HepG2 (cell line): ENCODE measurements at regions not wholly inside any gene's neighbourhood (a gene's known extent, or its start where the extent isn't known, plus 50 kb on each side); places are given as distances from the start of the nearest gene placed in this dataset.

Experiments used
- ATAC-seq: fragments of 200-7000 bp; cut with Tn5 transposase; 3 replicates; pipeline ENCODE4 v1.9.1; 2020; ENCODE audit warnings: mild to moderate bottlenecking, moderate library complexity
- BruUV-seq: library from RNA; stranded (reverse); fragments of 400-500 nt; replicated peaks from 2 replicates; lab custom pipeline; 2021; lab: Mats Ljungman, UMichigan
- CTCF ChIA-PET: fragments of 300-600 bp; formaldehyde crosslinking; extraction: SDS; loops from one replicate; lab custom pipeline; 2021; ENCODE audit warnings: low total read pairs, inconsistent platforms, low intra/inter-chr PET ratio; lab: Yijun Ruan, JAX
- POLR2A ChIA-PET: fragments of 350-600 bp; sonication (Branson Sonifier 250); formaldehyde crosslinking; loops from one replicate; lab custom pipeline; 2020; ENCODE audit warnings: antibody characterized with exemption, inconsistent platforms; lab: Yijun Ruan, JAX
- DNase-seq: peaks from one replicate; pipeline ENCODE4 v3.0.0-alpha.2; 2015; ENCODE audit warnings: low spot score
- FAIRE-seq: peaks from 3 replicates; lab custom pipeline; 2011; peaks lifted over from hg19 to GRCh38; lab: Jason Lieb, UNC
- H2AFZ ChIP-seq: one replicate; pipeline ENCODE4 v1.6.1; 2011; ENCODE audit warnings: low read length, inconsistent platforms
- H3K27ac ChIP-seq: fragments of 300-600 bp; 3 replicates; pipeline ENCODE4 v1.8.0; 2011; ENCODE audit warnings: mixed run types, mild to moderate bottlenecking, mixed read lengths, low read length, inconsistent platforms; ENCODE audit not compliant: insufficient read depth; ENCODE audit errors: extremely low read length
- H3K27me3 ChIP-seq, 2 experiments: fragments of 200-600 bp in 1 of 2; 2 replicates in 1 of 2; 3 replicates in 1 of 2; pipeline versions ENCODE4 v1.6.0 to v1.8.0; 2011; ENCODE audit warnings: low read length in 2 of 2, mild to moderate bottlenecking in 2 of 2, moderate library complexity in 2 of 2, inconsistent platforms in 1 of 2; ENCODE audit not compliant: insufficient read depth in 2 of 2, control insufficient read depth in 1 of 2
- H3K36me3 ChIP-seq, 2 experiments: fragments of 200-600 bp in 1 of 2; replicated peaks in 1 of 2; 2 replicates in 1 of 2; 3 replicates in 1 of 2; pipeline versions ENCODE4 v1.5.1 to v1.8.0; 2011; ENCODE audit warnings: low read length in 2 of 2, inconsistent platforms in 1 of 2; ENCODE audit not compliant: insufficient read depth in 2 of 2, control insufficient read depth in 1 of 2
- H3K4me1 ChIP-seq: 2 replicates; pipeline ENCODE4 v1.5.1; 2012; ENCODE audit warnings: low read length, inconsistent platforms; ENCODE audit not compliant: insufficient read depth
- H3K4me2 ChIP-seq: 2 replicates; pipeline ENCODE4 v1.6.0; 2011; ENCODE audit warnings: low read depth, low read length, inconsistent platforms
- H3K4me3 ChIP-seq, 3 experiments: fragments of 200-600 bp in 1 of 3; sonication (generic), shearing (Covaris generic) in 1 of 3; replicated peaks in 1 of 3; 2 replicates each; pipeline ENCODE4 v1.5.1; 2011 to 2016; ENCODE audit warnings: low read length in 3 of 3, inconsistent platforms in 2 of 3, low read depth in 2 of 3, mild to moderate bottlenecking in 2 of 3, control low read depth in 1 of 3, mixed read lengths in 1 of 3; ENCODE audit not compliant: insufficient read depth in 1 of 3
- H3K79me2 ChIP-seq: one replicate; pipeline ENCODE4 v1.6.1; 2011; ENCODE audit warnings: low read length, inconsistent platforms; ENCODE audit not compliant: insufficient read depth
- H3K9ac ChIP-seq: 2 replicates; pipeline ENCODE4 v1.6.0; 2011; ENCODE audit warnings: mild to moderate bottlenecking, low read depth, low read length, inconsistent platforms; ENCODE audit not compliant: insufficient read depth
- H3K9me3 ChIP-seq: 2 replicates; pipeline ENCODE4 v1.5.1; 2012; ENCODE audit warnings: mild to moderate bottlenecking, low read length
- H4K20me1 ChIP-seq: 2 replicates; pipeline ENCODE4 v1.6.0; 2011; ENCODE audit warnings: inconsistent platforms, mild to moderate bottlenecking, low read length, moderate library complexity; ENCODE audit not compliant: insufficient read depth
- CBX5 ChIP-seq: sonication (generic); formaldehyde crosslinking; IDR thresholded peaks from 2 replicates; pipeline ENCODE4 v1.4.0; 2020; ENCODE audit warnings: missing genetic modification reagents, borderline replicate concordance
- MZF1 ChIP-seq: sonication (generic); formaldehyde crosslinking; IDR thresholded peaks from 2 replicates; pipeline ENCODE4 v1.8.1; 2023; ENCODE audit warnings: mild to moderate bottlenecking, missing genetic modification reagents, borderline replicate concordance
- NKX3-1 ChIP-seq: sonication (generic); formaldehyde crosslinking; IDR thresholded peaks from 2 replicates; pipeline ENCODE4 v1.5.0; 2020; ENCODE audit warnings: missing genetic modification reagents
- ZBTB44 ChIP-seq: sonication (generic); formaldehyde crosslinking; IDR thresholded peaks from 2 replicates; pipeline ENCODE4 v1.4.0; 2020; ENCODE audit warnings: missing genetic modification reagents
- ZNF335 ChIP-seq: sonication (generic); formaldehyde crosslinking; IDR thresholded peaks from 2 replicates; pipeline ENCODE4 v1.4.0; 2020; ENCODE audit warnings: missing genetic modification reagents
- ZNF512 ChIP-seq: sonication (generic); formaldehyde crosslinking; IDR thresholded peaks from 2 replicates; pipeline ENCODE4 v1.4.0; 2020; ENCODE audit warnings: mild to moderate bottlenecking, missing genetic modification reagents
- WGBS: methylation state at CpG from one replicate; pipeline ENCODE4 v1.1.6; 2017; ENCODE audit warnings: low lambda C conversion rate; 5-methylcytosine and 5-hydroxymethylcytosine counted together
- in situ Hi-C: cut with HindIII; loops from 2 replicates; pipeline ENCODE4 v1.10.0; 2017; ENCODE audit warnings: low pct_unique_long_range_greater_than_20kb; ENCODE audit not compliant: extremely low pct_ligation_motif_present
- intact Hi-C: fragments of 100-400 bp; cut with micrococcal nuclease; formaldehyde crosslinking; loops from one replicate; pipeline ENCODE4 v1.10.0; 2022; ENCODE audit not compliant: unreplicated experiment

- intact Hi-C loops (no loop called here), in situ Hi-C loops (no loop called here)
- Histone ChIP-seq H4K20me1 (no peaks in the 10 kb centered on the region), H3K4me3 (no peak overlapping the region), H3K9ac (no peak overlapping the region), H3K27ac (no peak overlapping the region), H3K4me2 (no peak overlapping the region), H3K79me2 (no peaks in the 10 kb centered on the region), H3K9me3 (peaks cover 85% of the 10 kb centered on the region), H3K36me3 (no peaks in the 10 kb centered on the region), H3K27me3 (no peaks in the 10 kb centered on the region), H3K4me1 (no peaks in the 10 kb centered on the region), H2AFZ (no peak overlapping the region)
- ATAC-seq = no peak
- no peak for FAIRE-seq
- no TSS peak for BruUV-seq
- no peak for DNase-seq
- 14% methylated on average over 6 of the region's 6 CpGs for WGBS
- TF ChIP-seq ZNF512 (CRISPR knock-in tag) (no peak), MZF1 (CRISPR knock-in tag) (no peak), ZNF335 (CRISPR knock-in tag) (no peak), NKX3-1 (CRISPR knock-in tag) (no peak), CBX5 (CRISPR knock-in tag) (no peak), ZBTB44 (CRISPR knock-in tag) (no peak)
- ChIA-PET POLR2A (no interaction called here), CTCF (no interaction called here)
Observed at GRCh38 chr9:118276784-118277183, 572.6 kb downstream of the TLR4 start.
